IMR-90 (cell line): ENCODE measurements at regions not wholly inside any gene's neighbourhood (a gene's known extent, or its start where the extent isn't known, plus 50 kb on each side); places are given as distances from the start of the nearest gene placed in this dataset.

Experiments
- ATAC-seq: fragments of 200-7000 bp; cut with Tn5 transposase; 2 replicates; pipeline ENCODE4 v1.9.1; 2020; ENCODE audit warnings: low read depth, mild to moderate bottlenecking, moderate library complexity
- BruUV-seq: library from RNA; stranded (reverse); fragments of 400-500 nt; replicated peaks from 2 replicates; lab custom pipeline; 2021; lab: Mats Ljungman, UMichigan
- CTCF ChIA-PET: fragments of 300-600 bp; formaldehyde crosslinking; extraction: SDS; loops from one replicate; lab custom pipeline; 2021; ENCODE audit warnings: antibody characterized with exemption; lab: Yijun Ruan, JAX
- POLR2A ChIA-PET: fragments of 300-600 bp; sonication (Branson Sonifier 250); formaldehyde crosslinking; loops from one replicate; lab custom pipeline; 2022; ENCODE audit warnings: antibody characterized with exemption; ENCODE audit not compliant: unreplicated experiment; lab: Charles Lee
- DNase-seq: peaks from one replicate; pipeline ENCODE4 v3.0.0; 2013
- H2AFZ ChIP-seq: replicated peaks from 2 replicates; pipeline ENCODE3; 2013; ENCODE audit warnings: low read length, mild to moderate bottlenecking; ENCODE audit not compliant: poor library complexity
- H2AK5ac ChIP-seq: 2 replicates; pipeline ENCODE4 v1.6.1; 2013; ENCODE audit warnings: low read depth, low read length, inconsistent platforms
- H2AK9ac ChIP-seq: replicated peaks from 2 replicates; pipeline ENCODE3; 2013; ENCODE audit warnings: mild to moderate bottlenecking, low read depth, low read length, moderate library complexity; ENCODE audit not compliant: poor library complexity
- H2BK120ac ChIP-seq: 2 replicates; pipeline ENCODE4 v1.6.1; 2013; ENCODE audit warnings: low read depth, low read length, inconsistent platforms
- H2BK15ac ChIP-seq: 3 replicates; pipeline ENCODE4 v1.6.1; 2013; ENCODE audit warnings: low read depth, low read length, inconsistent platforms
- H2BK20ac ChIP-seq: 2 replicates; pipeline ENCODE4 v1.6.1; 2013; ENCODE audit warnings: low read depth, mild to moderate bottlenecking, inconsistent platforms, low read length, moderate library complexity
- H2BK5ac ChIP-seq: 2 replicates; pipeline ENCODE4 v1.6.1; 2013; ENCODE audit warnings: mild to moderate bottlenecking, low read depth, low read length, inconsistent platforms; ENCODE audit not compliant: poor library complexity, severe bottlenecking
- H3K14ac ChIP-seq: replicated peaks from 2 replicates; pipeline ENCODE4 v1.6.1; 2013; ENCODE audit warnings: low read depth, low read length, inconsistent platforms
- H3K18ac ChIP-seq: 2 replicates; pipeline ENCODE4 v1.6.1; 2013; ENCODE audit warnings: low read depth, low read length, control low read depth
- H3K23ac ChIP-seq: 2 replicates; pipeline ENCODE4 v1.6.1; 2013; ENCODE audit warnings: low read depth, low read length, inconsistent platforms
- H3K27ac ChIP-seq: 2 replicates; pipeline ENCODE4 v1.5.1; 2013; ENCODE audit warnings: mild to moderate bottlenecking, control low read depth, low read length; ENCODE audit not compliant: insufficient read depth
- H3K27me3 ChIP-seq: 2 replicates; pipeline ENCODE4 v1.6.1; 2013; ENCODE audit warnings: low read length; ENCODE audit not compliant: control insufficient read depth, insufficient read depth
- H3K36me3 ChIP-seq: 2 replicates; pipeline ENCODE4 v1.6.1; 2013; ENCODE audit warnings: low read length, mixed read lengths; ENCODE audit not compliant: control insufficient read depth, insufficient read depth
- H3K4ac ChIP-seq: 2 replicates; pipeline ENCODE4 v1.6.1; 2013; ENCODE audit warnings: low read depth, low read length, inconsistent platforms
- H3K4me1 ChIP-seq: 2 replicates; pipeline ENCODE4 v1.6.1; 2013; ENCODE audit warnings: low read length, mixed read lengths; ENCODE audit not compliant: control insufficient read depth, insufficient read depth
- H3K4me2 ChIP-seq: 2 replicates; pipeline ENCODE4 v1.6.1; 2013; ENCODE audit warnings: low read depth, mild to moderate bottlenecking, control low read depth, low read length, moderate library complexity
- H3K4me3 ChIP-seq: 2 replicates; pipeline ENCODE4 v1.5.1; 2013; ENCODE audit warnings: low read depth, mild to moderate bottlenecking, control low read depth, low read length, moderate library complexity; ENCODE audit not compliant: insufficient read depth
- H3K56ac ChIP-seq: 2 replicates; pipeline ENCODE4 v1.6.1; 2013; ENCODE audit warnings: low read length, inconsistent platforms; ENCODE audit not compliant: insufficient read depth; ENCODE audit errors: extremely low read depth
- H3K79me1 ChIP-seq, 2 experiments: 2 replicates each; pipeline ENCODE4 v1.6.1; 2013; ENCODE audit warnings: low read length in 2 of 2, inconsistent platforms in 1 of 2, low read depth in 1 of 2
- H3K9ac ChIP-seq: 2 replicates; pipeline ENCODE4 v1.6.1; 2013; ENCODE audit warnings: low read depth, low read length, control low read depth
- H3K9me1 ChIP-seq: 2 replicates; pipeline ENCODE4 v1.6.1; 2013; ENCODE audit warnings: low read length, inconsistent platforms; ENCODE audit not compliant: insufficient read depth
- H3K9me3 ChIP-seq: 2 replicates; pipeline ENCODE4 v1.6.1; 2013; ENCODE audit warnings: low read length; ENCODE audit not compliant: control insufficient read depth, insufficient read depth
- H4K20me1 ChIP-seq: 2 replicates; pipeline ENCODE4 v1.6.1; 2013; ENCODE audit warnings: low read length, inconsistent platforms; ENCODE audit not compliant: insufficient read depth
- H4K5ac ChIP-seq: 2 replicates; pipeline ENCODE4 v1.6.1; 2013; ENCODE audit warnings: mild to moderate bottlenecking, low read depth, low read length, control low read depth
- H4K8ac ChIP-seq, 2 experiments: 2 replicates each; pipeline ENCODE4 v1.6.1; 2013; ENCODE audit warnings: low read depth in 2 of 2, low read length in 2 of 2, control low read depth in 1 of 2, inconsistent platforms in 1 of 2
- H4K91ac ChIP-seq: 2 replicates; pipeline ENCODE4 v1.6.1; 2013; ENCODE audit warnings: low read depth, low read length, inconsistent platforms; ENCODE audit not compliant: insufficient read depth
- BHLHE40 ChIP-seq: fragments of 150-350 bp; IDR thresholded peaks from 2 replicates; pipeline ENCODE4 v1.6.1; 2016; ENCODE audit warnings: mild to moderate bottlenecking, low read depth, low read length
- CEBPB ChIP-seq: IDR thresholded peaks from 2 replicates; pipeline ENCODE4 v1.6.1; 2012; ENCODE audit warnings: low read depth, low read length, improper control_type of control experiment
- MXI1 ChIP-seq: IDR thresholded peaks from 2 replicates; pipeline ENCODE4 v1.6.1; 2012; ENCODE audit warnings: low read depth, mild to moderate bottlenecking, low read length, moderate library complexity, borderline replicate concordance
- RAD21 ChIP-seq: IDR thresholded peaks from 2 replicates; pipeline ENCODE4 v1.6.1; 2012; ENCODE audit warnings: low read length, improper control_type of control experiment
- RFX5 ChIP-seq: IDR thresholded peaks from 2 replicates; pipeline ENCODE4 v1.8.0; 2012; ENCODE audit warnings: low read depth, mild to moderate bottlenecking, low read length, moderate library complexity
- WGBS, 2 experiments: methylation state at CpG; one replicate each; pipeline versions ENCODE4 v1.1.5 to v1.1.7; 2013; ENCODE audit warnings: missing lambda C conversion rate in 2 of 2; ENCODE audit not compliant: insufficient read length in 1 of 2; ENCODE audit errors: extremely low coverage in 2 of 2; 5-methylcytosine and 5-hydroxymethylcytosine counted together
- dilution Hi-C: fragments of 300-500 bp; cut with HindIII; formaldehyde crosslinking; loops from one replicate; pipeline ENCODE4 v1.14.3; 2018; ENCODE audit warnings: low sequenced_read_pairs; ENCODE audit not compliant: unreplicated experiment
- in situ Hi-C: fragments of 300-500 bp; cut with MboI; formaldehyde crosslinking; loops from 3 replicates; pipeline ENCODE4 v1.14.3; 2019; ENCODE audit warnings: low sequenced_read_pairs, inconsistent platforms, mixed read lengths
- intact Hi-C: fragments of 100-400 bp; cut with micrococcal nuclease; formaldehyde crosslinking; loops from 2 replicates; pipeline ENCODE4 v1.10.0; 2022

DNA sequence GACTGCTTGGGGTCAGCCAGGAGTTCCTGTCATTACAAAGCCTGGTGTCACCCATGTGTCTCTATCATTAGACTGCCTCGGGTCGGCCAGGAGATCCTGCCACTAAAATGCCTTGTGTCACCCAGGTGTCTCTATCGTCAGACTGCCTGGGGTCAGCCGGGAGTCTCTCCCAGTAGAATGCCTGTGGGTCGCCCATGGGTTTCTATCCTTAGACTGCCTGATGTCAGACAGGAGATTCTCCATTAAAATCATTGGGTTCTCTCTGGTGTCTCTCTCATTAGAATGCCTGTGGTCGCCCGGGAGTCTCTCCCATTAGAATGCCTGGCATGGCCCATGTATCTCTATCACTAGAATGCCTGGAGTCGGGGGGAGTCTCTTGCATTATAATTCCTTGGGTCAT, 2231.0 kb downstream of the TP53TG3F start:
- H3K56ac ChIP-seq: no peak overlapping the region
- TF ChIP-seq RFX5 (no peak), BHLHE40 (no peak), RAD21 (no peak), CEBPB (no peak), MXI1 (no peak)
- dilution Hi-C loops: no loop called here
- no peak overlapping the region for H3K4ac ChIP-seq
- no peaks in the 10 kb centered on the region for H3K4me1 ChIP-seq
- H3K9me3 ChIP-seq: peaks cover 10% of the 10 kb centered on the region; the same call in 1 of the 2 replicates
- H3K23ac ChIP-seq: no peak overlapping the region
- H2BK120ac ChIP-seq: no peak overlapping the region
- no peak overlapping the region for H3K14ac ChIP-seq
- no peak overlapping the region for H2AFZ ChIP-seq
- no peak overlapping the region for H3K4me3 ChIP-seq
- in situ Hi-C loops: no loop called here
- no peaks in the 10 kb centered on the region for H3K27me3 ChIP-seq
- H3K79me1 ChIP-seq: no peaks in the 10 kb centered on the region
- no peak overlapping the region for H3K18ac ChIP-seq
- H4K8ac ChIP-seq: no peak overlapping the region
- no peak overlapping the region for H2BK5ac ChIP-seq
- no peak overlapping the region for H3K9ac ChIP-seq
- ChIA-PET POLR2A (no interaction called here), CTCF (no interaction called here)
- H2BK20ac ChIP-seq: no peak overlapping the region
- H4K20me1 ChIP-seq: no peaks in the 10 kb centered on the region
- DNase-seq: no peak
- no peak overlapping the region for H3K27ac ChIP-seq
- ATAC-seq: no peak
- H2BK15ac ChIP-seq: no peak overlapping the region
- BruUV-seq: no TSS peak
- H2AK9ac ChIP-seq: no peak overlapping the region
- no peaks in the 10 kb centered on the region for H3K36me3 ChIP-seq
- H3K9me1 ChIP-seq: no peaks in the 10 kb centered on the region
- H4K5ac ChIP-seq: no peak overlapping the region
- intact Hi-C loops: no loop called here
- no peak overlapping the region for H3K4me2 ChIP-seq
- H2AK5ac ChIP-seq: no peak overlapping the region
- WGBS, 2 experiments: 20% methylated on average over 2 of the region's 8 CpGs; no CpG with 5 or more reads in 1 of the 2 experiments
- H4K91ac ChIP-seq: no peak overlapping the region
